Esophagus muscularis mucosa (tissue), 3 donors: ENCODE measurements at regions not wholly inside any gene's neighbourhood (a gene's known extent, or its start where the extent isn't known, plus 50 kb on each side); places are given as distances from the start of the nearest gene placed in this dataset.

Experiments
- CTCF ChIP-seq, 3 experiments: fragments of 200-600 bp in 2 of 3; fragments of 450-650 bp in 1 of 3; sonication (generic) in 2 of 3; IDR thresholded peaks; one replicate each; pipeline ENCODE4 v1.5.1; 2017 to 2019; ENCODE audit warnings: antibody characterized with exemption in 3 of 3, mild to moderate bottlenecking in 2 of 3, moderate library complexity in 1 of 3
- POLR2A ChIP-seq: fragments of 450-650 bp; IDR thresholded peaks from one replicate; pipeline ENCODE4 v1.6.1; 2017; ENCODE audit warnings: antibody characterized with exemption, moderate library complexity, mild to moderate bottlenecking, low read depth

- TF ChIP-seq CTCF (IDR thresholded peaks at IDR 0.05) (no peak), POLR2A (no peak)
Observed at GRCh38 chr7:153628825-153629224, 423.4 kb upstream of the DPP6 start.
